OCI-LY7 (cell line): ENCODE measurements at regions not wholly inside any gene's neighbourhood (a gene's known extent, or its start where the extent isn't known, plus 50 kb on each side); places are given as distances from the start of the nearest gene placed in this dataset.

ENCODE experiments used
- BruUV-seq: library from RNA; stranded (reverse); fragments of 400-500 nt; replicated peaks from 2 replicates; lab custom pipeline; 2021; lab: Mats Ljungman, UMichigan
- CTCF ChIA-PET: fragments of 300-600 bp; sonication (Branson Sonifier 250); formaldehyde crosslinking; loops from one replicate; lab custom pipeline; 2022; ENCODE audit warnings: antibody characterized with exemption; ENCODE audit not compliant: unreplicated experiment; lab: Charles Lee
- POLR2A ChIA-PET: fragments of 300-600 bp; sonication (Branson Sonifier 250); formaldehyde crosslinking; loops from one replicate; lab custom pipeline; 2022; ENCODE audit warnings: antibody characterized with exemption; lab: Charles Lee
- DNase-seq: peaks from one replicate; pipeline ENCODE4 v3.0.0-alpha.2; 2015; ENCODE audit warnings: low spot score
- H2AFZ ChIP-seq: fragments of 200-600 bp; sonication (generic), shearing (Covaris generic); 2 replicates; pipeline ENCODE4 v1.6.1; 2014; ENCODE audit warnings: mild to moderate bottlenecking, antibody characterized with exemption, low read length, moderate library complexity
- H3K27ac ChIP-seq: fragments of 200-600 bp; sonication (generic); 2 replicates; pipeline ENCODE4 v1.5.1; 2014; ENCODE audit warnings: mixed run types, low read depth, mild to moderate bottlenecking, moderate library complexity, low read length, inconsistent platforms; ENCODE audit not compliant: poor library complexity, severe bottlenecking
- H3K36me3 ChIP-seq: fragments of 200-600 bp; sonication (generic); 2 replicates; pipeline ENCODE4 v1.6.1; 2014; ENCODE audit warnings: mild to moderate bottlenecking, antibody characterized with exemption, low read length, moderate library complexity, mixed read lengths; ENCODE audit not compliant: insufficient read depth
- H3K4me1 ChIP-seq: fragments of 200-600 bp; sonication (generic); 2 replicates; pipeline ENCODE4 v1.5.1; 2014; ENCODE audit warnings: mild to moderate bottlenecking, low read length; ENCODE audit not compliant: insufficient read depth, poor library complexity, severe bottlenecking
- H3K4me2 ChIP-seq: fragments of 200-600 bp; sonication (generic); 2 replicates; pipeline ENCODE4 v1.6.1; 2014; ENCODE audit warnings: mild to moderate bottlenecking, low read length
- H3K4me3 ChIP-seq: fragments of 200-600 bp; sonication (generic); 2 replicates; pipeline ENCODE4 v1.5.1; 2014; ENCODE audit warnings: mild to moderate bottlenecking, low read depth, low read length; ENCODE audit not compliant: poor library complexity, severe bottlenecking
- H3K79me2 ChIP-seq: fragments of 200-600 bp; sonication (generic); 2 replicates; pipeline ENCODE4 v1.6.1; 2016; ENCODE audit warnings: low read depth, mild to moderate bottlenecking, low read length, moderate library complexity, mixed read lengths; ENCODE audit not compliant: insufficient read depth
- H3K9me2 ChIP-seq: fragments of 200-600 bp; sonication (generic); 2 replicates; pipeline ENCODE4 v1.6.1; 2016; ENCODE audit warnings: mild to moderate bottlenecking, low read length, mixed read lengths; ENCODE audit not compliant: insufficient read depth
- H3K9me3 ChIP-seq: fragments of 200-600 bp; sonication (generic); 2 replicates; pipeline ENCODE4 v1.6.1; 2014; ENCODE audit warnings: mild to moderate bottlenecking, mixed run types, low read length, mixed read lengths
- H4K20me1 ChIP-seq: fragments of 200-600 bp; sonication (generic); 2 replicates; pipeline ENCODE4 v1.6.1; 2014; ENCODE audit warnings: mild to moderate bottlenecking, antibody characterized with exemption, low read length, moderate library complexity, mixed read lengths; ENCODE audit not compliant: insufficient read depth
- EZH2phosphoT487 ChIP-seq: fragments of 200-600 bp; sonication (generic); IDR thresholded peaks from 2 replicates; pipeline ENCODE4 v1.6.1; 2018; ENCODE audit warnings: low read depth, borderline replicate concordance, mild to moderate bottlenecking, mixed run types, antibody characterized with exemption, low read length, moderate library complexity, mixed read lengths
- intact Hi-C: fragments of 100-400 bp; cut with micrococcal nuclease; formaldehyde crosslinking; loops from one replicate; pipeline ENCODE4 v1.10.0; 2022; ENCODE audit not compliant: unreplicated experiment
- TF ChIP-seq, protein P1 (sequence below): fragments of 200-600 bp; sonication (generic); conservative IDR thresholded peaks from 2 replicates; pipeline ENCODE4 v1.5.1; 2014; ENCODE audit warnings: mild to moderate bottlenecking, antibody characterized with exemption, low read length, moderate library complexity, mixed read lengths

DNA sequence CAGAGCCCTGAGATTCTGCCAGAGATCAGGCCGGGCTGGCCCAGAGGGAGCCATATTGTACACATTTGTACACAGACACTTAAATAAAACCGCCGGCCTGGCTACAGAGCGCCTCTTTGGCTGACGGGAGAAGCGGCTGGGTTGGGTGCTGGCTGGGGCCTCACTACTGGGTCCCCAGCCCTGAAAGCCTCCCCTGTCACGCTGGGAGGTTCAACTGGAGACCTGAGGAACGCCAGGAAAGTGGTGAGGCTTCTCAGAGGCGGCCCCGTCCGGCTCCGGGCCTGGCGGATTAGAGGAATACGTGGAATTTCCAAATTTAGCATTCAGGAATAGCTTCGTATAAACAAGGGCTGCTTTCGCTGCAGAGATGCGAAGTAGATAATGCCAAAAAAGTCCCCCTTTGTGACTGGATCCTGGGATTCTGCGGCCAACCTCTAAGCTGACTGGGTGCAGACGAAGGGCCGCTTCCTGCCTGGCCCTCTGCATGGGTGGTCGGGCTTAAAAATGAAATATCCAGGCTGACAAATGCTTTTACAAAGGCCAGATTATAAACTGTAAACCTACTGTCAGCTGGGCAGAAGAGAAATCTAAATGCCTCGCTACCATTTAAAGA lies 252.4 kb downstream of the IRF8 start:
- H3K79me2 ChIP-seq, result no peaks in the 10 kb centered on the region
- DNase-seq, result no peak
- no peaks in the 10 kb centered on the region for H3K4me1 ChIP-seq
- TF ChIP-seq, protein P1, sequence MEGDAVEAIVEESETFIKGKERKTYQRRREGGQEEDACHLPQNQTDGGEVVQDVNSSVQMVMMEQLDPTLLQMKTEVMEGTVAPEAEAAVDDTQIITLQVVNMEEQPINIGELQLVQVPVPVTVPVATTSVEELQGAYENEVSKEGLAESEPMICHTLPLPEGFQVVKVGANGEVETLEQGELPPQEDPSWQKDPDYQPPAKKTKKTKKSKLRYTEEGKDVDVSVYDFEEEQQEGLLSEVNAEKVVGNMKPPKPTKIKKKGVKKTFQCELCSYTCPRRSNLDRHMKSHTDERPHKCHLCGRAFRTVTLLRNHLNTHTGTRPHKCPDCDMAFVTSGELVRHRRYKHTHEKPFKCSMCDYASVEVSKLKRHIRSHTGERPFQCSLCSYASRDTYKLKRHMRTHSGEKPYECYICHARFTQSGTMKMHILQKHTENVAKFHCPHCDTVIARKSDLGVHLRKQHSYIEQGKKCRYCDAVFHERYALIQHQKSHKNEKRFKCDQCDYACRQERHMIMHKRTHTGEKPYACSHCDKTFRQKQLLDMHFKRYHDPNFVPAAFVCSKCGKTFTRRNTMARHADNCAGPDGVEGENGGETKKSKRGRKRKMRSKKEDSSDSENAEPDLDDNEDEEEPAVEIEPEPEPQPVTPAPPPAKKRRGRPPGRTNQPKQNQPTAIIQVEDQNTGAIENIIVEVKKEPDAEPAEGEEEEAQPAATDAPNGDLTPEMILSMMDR, result no peak
- no peak for TF ChIP-seq EZH2phosphoT487
- no peak overlapping the region for H3K4me2 ChIP-seq
- no peaks in the 10 kb centered on the region for H3K9me2 ChIP-seq
- no peaks in the 10 kb centered on the region for H3K9me3 ChIP-seq
- POLR2A ChIA-PET, result interaction anchor here (0.6 to 0.9 kb wide), 2 partner anchors 474 to 1748 kb away, joined by 3 read pairs; no protein-coding TSS in a partner anchor
- H3K4me3 ChIP-seq, result no peak overlapping the region
- H3K27ac ChIP-seq, result no peak overlapping the region
- CTCF ChIA-PET, result no interaction called here
- intact Hi-C loops, result no loop called here
- no peaks in the 10 kb centered on the region for H4K20me1 ChIP-seq
- BruUV-seq, result no TSS peak
- no peaks in the 10 kb centered on the region for H3K36me3 ChIP-seq
- no peak overlapping the region for H2AFZ ChIP-seq

DNA sequence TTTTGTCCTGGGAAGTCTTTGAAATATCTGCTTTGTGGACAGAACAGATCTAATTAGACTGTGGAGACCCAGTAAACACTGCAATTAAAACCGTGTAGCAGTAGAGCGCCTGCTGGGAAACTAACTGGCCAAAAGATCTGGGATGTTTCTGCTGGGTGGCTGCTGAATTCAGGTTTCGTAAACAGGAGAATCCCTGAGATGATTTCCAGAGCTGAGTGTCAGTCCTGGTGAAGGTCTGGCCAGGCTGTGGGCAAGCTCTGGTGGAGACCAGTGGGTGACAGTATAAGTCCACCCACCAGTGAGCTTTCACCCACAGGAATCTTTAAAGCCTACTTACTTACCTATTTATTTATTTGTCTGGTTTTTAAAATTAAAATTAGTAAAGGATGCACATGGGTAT lies 257.2 kb downstream of the IRF8 start:
- intact Hi-C loops, result no loop called here
- Histone ChIP-seq H3K36me3 (no peaks in the 10 kb centered on the region), H3K9me2 (no peaks in the 10 kb centered on the region), H3K79me2 (no peaks in the 10 kb centered on the region), H3K4me2 (no peak overlapping the region), H3K4me1 (no peaks in the 10 kb centered on the region), H3K9me3 (peaks cover 15% of the 10 kb centered on the region; the same call in 1 of the 2 replicates), H4K20me1 (no peaks in the 10 kb centered on the region), H3K4me3 (no peak overlapping the region), H3K27ac (no peak overlapping the region), H2AFZ (no peak overlapping the region)
- DNase-seq, result no peak
- ChIA-PET POLR2A (no interaction called here), CTCF (no interaction called here)
- no peak for TF ChIP-seq EZH2phosphoT487
- TF ChIP-seq, protein P1, result no peak
- no TSS peak for BruUV-seq

DNA sequence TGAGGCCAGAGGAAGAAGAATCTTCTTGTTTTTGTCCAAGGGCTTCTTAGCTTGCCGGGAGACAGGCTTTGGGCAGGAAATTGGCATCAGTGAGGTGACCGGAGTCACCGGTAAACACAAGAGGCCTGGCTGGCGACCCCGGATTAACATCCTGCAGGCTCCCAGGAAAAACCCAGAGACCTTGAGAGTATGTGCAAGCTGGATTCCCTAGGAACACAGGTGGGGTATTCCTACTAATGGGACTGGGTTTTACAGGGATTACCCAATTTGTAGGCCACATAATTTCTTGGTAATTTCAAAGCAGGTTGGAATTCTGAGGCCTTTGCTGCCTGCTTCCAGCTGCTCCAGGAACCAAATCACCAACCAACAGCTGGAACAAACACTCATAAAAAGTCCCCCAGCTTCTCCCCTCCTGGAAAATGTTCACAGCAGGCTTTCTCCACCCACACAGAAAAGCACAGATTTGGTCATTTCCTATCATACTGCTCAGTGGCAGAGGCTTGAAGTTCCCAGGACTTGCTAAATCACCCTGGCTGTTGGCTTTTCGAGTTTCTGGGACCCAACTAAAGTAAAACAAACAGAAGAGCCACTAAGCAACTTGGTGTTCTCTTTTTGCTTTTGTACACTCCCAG lies 258.8 kb downstream of the IRF8 start:
- TF ChIP-seq EZH2phosphoT487, result no peak
- TF ChIP-seq, protein P1, result no peak
- no peak overlapping the region for H3K4me2 ChIP-seq
- H3K9me3 ChIP-seq, result peaks cover 15% of the 10 kb centered on the region; the same call in 1 of the 2 replicates
- H3K79me2 ChIP-seq, result no peaks in the 10 kb centered on the region
- intact Hi-C loops, result no loop called here
- no peaks in the 10 kb centered on the region for H3K36me3 ChIP-seq
- POLR2A ChIA-PET, result interaction anchor here (0.6 kb wide), 1 partner anchor 1711 kb away, joined by 3 read pairs; no protein-coding TSS in a partner anchor
- no TSS peak for BruUV-seq
- DNase-seq, result no peak
- CTCF ChIA-PET, result no interaction called here
- H3K9me2 ChIP-seq, result no peaks in the 10 kb centered on the region
- no peaks in the 10 kb centered on the region for H4K20me1 ChIP-seq
- no peak overlapping the region for H3K27ac ChIP-seq
- no peak overlapping the region for H3K4me3 ChIP-seq
- H2AFZ ChIP-seq, result peak overlapping the region; percentile 90
- H3K4me1 ChIP-seq, result no peaks in the 10 kb centered on the region
